NCI-H146 treated with DMSO at 0.1 percent for 48 hours (cell line): ENCODE measurements at regions not wholly inside any gene's neighbourhood (a gene's known extent, or its start where the extent isn't known, plus 50 kb on each side); places are given as distances from the start of the nearest gene placed in this dataset.

ENCODE experiments used
- DNase-seq: peaks from one replicate; lab custom pipeline; 2025; ENCODE audit not compliant: unreplicated experiment; lab: John Stamatoyannopoulos, UW

DNA sequence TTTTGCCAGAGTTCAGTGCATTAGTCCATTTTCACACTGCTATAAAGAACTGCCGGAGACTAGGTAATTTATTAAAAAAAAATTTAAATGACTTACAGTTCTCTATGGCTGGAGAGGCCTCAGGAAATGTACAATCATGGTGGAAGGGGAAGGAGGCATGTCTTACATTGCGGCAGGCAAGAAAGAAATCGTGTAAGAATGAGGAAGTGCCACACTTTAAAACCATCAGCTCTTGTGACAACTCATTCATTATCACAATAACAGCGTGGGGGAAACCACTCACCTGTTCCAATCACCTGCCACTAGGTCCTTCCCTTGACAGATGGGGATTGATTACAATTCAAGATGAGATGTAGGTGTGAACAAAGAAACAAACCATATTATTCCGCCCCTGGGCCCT is 1361.4 kb downstream of the NSUN3 start:
- no peak for DNase-seq

DNA sequence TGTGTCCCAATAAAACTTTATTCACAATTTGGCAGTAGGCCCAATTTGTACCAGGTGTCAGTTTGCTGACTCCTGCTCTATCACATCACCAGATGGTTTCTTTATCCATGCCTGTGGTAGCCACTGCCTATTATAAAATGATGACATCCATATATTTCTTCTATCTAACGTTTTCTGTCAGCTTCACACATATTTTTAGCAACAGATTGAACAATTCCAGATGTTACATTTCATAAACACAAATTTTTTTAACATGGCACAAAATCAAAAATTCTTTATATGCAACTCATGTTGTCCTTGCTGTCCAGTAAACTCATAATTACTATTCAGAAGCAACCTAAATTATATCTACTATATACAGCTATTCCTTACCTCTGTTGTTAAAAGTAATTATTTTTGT is 1371.6 kb downstream of the NSUN3 start:
- no peak for DNase-seq

DNA sequence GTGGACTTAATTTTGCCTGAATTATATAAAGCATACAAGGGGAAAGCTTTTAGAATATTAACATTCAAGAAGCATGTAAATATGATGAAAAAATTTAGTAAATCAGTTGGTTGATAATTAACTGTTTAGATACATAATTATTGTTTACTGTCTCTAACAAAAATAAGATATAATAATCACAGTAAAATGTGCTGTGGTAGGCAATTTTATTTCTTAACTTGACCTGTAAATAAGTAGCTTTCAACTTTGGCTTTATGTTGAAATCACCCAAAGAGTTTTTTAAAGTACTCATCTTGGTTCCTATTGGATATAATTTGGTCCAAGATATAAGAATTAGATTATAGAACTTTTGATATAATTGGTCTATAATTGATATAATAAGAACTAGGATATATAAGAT is 1374.5 kb downstream of the NSUN3 start:
- DNase-seq = no peak

DNA sequence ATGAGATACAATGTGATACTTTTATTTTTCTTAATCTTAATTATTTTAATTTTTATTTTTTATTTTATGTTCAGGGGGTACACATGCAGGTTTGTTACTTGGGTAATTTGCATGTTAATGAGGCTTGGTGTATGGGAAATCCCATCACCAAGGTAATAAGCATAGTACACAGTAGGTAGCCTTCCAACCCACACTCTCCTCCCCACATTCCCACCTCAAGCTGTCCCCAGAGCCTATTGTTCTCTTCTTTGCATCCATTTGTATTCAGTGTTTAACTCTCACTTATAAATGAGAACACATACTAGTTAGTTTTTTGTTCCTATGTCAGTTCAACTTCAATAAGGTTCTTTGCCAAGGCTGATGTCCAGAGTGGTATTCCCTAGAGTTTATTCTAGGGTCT is 1375.4 kb downstream of the NSUN3 start:
- no peak for DNase-seq

DNA sequence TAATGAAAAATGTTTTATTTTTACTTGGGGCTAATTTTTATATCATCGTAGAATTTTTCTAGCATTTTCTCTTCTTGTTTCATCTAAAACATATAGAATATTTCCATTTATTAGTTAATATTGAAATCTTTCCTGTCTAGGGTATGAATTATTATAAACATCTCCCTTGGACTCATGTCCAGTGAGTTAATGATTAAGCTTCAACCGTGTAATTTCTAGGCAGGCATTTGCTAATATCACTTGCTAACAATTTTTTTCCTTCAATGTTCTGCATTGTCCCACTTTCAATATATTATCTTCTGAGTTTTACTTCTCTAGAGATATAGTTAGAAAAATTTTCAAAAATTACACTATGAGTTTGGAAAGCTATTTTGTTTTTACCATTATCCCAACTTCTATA is 1371.6 kb upstream of the EPHA6 start:
- no peak for DNase-seq

DNA sequence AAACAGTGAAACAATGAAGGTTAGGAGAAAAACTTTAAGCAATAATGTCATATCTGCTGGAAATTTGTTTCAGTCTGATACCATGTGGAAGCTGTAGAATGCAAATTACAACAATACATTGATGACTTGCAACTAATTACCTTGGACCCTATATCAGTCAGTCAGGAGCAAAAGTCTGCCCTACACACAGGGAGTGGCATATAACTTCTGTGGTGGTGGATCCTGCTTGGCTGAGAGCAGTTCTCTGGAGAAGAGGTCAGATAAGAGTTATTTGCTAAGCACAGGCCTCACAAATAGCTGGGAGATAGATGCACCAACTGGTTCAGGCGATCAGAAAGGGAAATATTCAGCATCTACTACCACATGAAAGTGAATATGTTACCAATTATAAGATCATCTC is 1364.6 kb upstream of the EPHA6 start:
- DNase-seq = no peak

DNA sequence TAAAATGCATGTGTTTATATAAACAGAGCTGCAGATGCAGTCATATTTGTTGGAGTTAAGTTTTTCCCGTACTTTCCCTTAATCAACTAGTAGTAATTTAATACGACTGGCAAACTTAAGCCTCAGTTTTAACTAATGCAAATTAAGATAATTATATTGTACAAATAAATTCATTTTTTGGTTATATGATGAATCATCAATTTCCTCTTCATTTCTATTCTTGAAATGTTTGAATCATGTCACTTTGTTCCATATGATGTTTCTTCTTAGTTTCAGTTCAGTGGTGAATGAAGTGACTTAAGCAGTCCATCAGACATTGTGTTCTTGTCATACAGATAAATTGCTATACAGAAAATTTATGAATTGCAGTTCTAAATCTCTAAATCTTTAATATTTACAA is 1361.2 kb upstream of the EPHA6 start:
- DNase-seq = no peak

DNA sequence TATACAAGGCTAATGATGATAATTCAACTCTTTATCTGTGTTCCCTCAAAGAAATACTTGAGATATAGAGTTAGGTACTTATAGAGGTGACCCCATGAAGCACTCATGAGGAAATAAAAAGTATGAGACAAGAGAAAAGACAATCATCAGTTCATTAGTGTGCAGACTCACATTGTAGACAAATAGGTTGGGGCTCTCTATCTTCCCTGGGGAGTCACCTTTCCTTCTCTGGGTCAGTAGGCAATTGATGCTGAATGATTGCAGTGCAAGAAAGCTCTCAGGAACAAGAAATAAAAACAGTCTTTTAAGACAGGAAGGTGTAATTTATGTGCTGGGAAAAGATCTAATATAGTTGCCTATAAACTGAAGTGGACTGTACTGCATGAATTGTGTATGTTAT is 1357.6 kb upstream of the EPHA6 start:
- DNase-seq = no peak

DNA sequence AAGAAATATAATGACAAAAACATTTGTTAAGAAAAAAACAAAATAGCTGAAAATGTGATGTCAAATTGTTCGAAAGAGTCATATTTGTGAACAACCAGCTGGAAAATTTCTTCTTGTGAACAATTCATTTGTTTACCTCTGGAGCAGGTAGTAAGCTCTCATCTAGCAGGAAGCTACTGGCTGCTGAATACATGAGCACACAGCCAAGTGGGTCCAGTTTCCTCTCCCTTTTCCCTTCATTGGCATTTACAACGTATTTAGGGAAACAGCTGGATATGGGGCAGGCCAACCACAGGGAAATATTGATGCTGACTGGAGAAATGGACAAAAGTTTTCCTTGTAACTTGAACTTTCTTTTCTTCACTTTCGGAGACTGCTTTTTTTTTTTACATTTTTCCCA is 1354.7 kb upstream of the EPHA6 start:
- DNase-seq = no peak

DNA sequence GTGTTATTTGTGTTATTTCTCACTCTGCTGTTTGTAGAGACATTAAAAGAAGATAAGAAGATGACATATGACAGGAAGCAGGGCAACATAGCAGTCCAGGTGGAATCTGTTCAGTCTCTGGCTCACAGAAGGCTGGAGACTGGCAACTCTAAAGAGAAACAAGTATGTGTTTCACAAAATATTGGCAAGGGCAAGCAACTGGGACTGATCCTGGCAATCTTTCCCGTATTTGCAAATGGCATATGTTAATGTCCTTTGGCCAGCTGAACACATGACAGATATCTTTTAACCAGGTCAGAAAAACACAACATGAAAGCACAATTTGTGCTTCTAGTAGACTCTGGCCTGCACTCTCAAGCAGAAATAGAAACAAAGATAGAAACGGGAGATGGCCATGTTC is 1354.1 kb upstream of the EPHA6 start:
- no peak for DNase-seq

DNA sequence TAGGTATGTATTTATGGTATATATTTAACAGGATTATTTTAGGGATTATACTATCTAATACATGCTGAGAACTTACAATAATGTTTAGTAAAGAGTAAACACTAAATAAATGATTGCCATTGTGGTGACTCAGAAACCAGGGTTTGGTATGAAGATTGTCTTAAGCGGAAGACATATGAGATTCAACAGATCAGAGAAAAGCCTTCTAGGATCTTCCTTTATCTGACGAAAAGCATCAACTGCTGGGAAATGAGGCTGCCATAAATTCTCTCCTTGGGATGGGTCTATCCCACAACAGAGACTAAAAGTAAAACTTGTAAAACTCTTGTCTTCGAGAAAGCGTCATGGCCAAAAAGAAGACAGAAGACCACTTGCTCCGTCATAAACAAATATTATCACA is 1352.2 kb upstream of the EPHA6 start:
- DNase-seq = no peak

DNA sequence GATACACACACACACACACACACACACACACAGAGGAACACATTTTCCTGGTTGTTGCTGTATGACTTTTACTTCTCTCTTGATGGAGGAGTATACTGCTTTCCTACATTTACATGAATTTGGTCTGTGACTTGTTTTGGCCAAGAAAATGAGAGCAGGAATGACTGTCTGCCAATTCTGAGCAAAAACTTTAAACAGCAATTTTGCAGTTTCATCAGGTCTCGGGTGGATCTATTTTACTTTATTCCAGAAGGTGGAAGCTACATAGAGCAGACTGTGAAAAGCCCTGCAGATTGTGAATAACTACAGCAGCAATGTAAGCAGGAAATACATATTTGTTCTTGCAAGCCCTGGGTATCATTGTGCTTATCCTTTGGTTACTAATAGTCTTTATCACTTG is 1350.0 kb upstream of the EPHA6 start:
- no peak for DNase-seq

DNA sequence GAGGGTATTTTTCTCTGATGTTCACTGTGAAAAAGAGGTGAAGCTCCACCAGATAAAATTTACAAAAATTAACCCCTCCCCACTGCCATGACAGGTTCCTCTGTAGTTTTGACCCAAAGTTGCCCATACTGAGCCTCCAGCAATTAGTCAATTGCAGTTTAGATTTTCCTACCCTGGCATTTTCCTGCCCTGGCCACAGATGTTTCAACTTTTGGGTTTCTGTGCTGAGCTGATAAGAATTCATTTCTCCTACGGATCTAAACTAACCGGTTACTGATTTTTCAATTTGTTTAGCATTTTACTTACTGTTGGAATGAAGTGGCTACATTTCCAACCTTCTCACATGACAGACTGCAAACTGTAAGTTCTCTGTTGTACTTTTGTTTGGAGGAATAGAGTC is 1346.1 kb upstream of the EPHA6 start:
- no peak for DNase-seq

DNA sequence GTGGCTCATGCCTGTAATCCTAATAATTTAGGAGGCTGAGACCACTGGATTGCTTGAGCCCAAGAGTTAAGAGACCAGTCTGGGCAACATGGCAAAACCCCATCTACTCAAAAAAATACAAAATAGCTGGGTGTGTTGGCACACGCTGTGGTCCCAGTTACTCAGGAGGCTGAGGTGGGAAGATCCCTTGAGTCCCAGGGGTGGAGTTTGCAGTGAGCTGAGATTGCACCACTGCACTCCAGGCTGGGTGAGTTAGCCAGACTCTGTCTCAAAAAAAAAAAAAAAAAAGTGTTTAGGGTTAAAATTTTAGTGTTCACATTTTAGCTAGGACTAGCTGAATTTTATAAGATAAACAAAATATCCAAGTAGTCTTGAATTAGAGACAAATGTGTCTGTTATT is 1340.1 kb upstream of the EPHA6 start:
- no peak for DNase-seq

DNA sequence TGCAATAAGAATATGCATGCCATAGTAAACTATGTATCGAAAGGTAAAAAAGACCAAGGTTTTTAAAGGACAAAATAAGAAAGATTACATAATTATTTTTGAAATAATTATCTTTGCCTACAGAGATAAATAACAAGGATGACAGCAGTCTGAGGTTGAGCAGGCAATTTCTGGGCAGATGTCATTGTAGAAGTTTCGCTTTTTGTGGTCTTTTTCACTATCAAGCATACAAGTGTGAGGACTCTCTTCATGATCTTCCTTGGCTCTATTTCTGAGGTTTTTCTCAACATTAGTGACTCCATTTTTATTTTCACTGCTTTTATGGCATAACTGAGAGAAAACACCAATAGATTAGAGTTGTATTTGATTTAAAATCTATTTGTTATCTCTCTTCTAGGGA is 1337.9 kb upstream of the EPHA6 start:
- no peak for DNase-seq

DNA sequence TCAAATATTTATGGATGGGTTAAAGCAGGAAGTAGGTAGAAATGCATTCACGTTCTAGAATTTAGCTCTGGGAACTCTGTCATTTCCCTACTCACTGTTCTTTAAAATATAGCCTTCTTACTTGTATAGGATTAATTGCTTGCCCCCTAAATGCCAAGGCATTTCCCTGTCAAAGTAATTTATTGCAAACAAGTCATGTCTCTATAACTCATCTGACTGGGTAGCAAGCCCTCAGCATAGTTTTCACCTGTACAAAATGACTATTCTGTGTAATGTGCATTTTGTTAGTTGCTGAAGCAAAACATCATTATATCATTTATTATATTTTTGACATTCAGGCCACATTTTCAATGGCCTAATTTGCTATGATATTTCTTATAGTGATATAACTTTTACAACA is 1308.2 kb upstream of the EPHA6 start:
- no peak for DNase-seq

DNA sequence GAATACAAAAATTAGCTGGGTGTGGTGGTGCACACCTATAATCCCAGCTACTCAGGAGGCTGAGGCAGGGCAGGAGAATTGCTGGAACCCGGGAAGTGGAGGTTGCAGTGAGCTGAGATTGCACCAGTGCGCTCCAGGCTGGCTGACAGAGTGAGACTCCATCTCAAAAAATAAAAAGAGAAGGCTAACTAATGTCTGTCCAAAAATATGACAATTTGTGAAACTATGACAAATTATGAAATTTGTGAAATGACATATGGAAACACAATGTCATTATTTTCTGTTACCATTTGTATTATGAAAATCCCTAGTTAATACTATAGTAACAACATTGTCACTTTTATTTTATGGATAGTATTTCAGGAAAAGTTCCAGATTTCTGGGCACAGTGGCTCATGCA is 1306.3 kb upstream of the EPHA6 start:
- no peak for DNase-seq

DNA sequence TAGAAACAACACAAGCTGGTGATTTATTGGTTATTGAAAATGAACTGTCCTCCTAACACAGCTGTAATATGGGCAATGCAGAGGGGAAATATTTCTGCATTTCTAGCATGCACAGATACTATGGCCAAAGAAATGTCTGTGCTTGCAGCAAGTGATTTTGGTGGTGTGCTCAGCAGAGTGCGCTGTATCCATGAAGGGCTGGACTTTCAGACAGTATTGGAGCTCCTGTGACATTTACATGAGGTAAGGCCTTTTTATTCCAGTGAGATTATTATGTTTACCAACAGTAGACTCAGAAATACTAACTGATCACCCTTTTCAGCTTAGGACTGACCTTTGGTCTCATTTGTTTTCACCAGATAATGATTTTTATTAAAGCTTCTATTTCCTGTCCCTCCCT is 1302.6 kb upstream of the EPHA6 start:
- DNase-seq = no peak

DNA sequence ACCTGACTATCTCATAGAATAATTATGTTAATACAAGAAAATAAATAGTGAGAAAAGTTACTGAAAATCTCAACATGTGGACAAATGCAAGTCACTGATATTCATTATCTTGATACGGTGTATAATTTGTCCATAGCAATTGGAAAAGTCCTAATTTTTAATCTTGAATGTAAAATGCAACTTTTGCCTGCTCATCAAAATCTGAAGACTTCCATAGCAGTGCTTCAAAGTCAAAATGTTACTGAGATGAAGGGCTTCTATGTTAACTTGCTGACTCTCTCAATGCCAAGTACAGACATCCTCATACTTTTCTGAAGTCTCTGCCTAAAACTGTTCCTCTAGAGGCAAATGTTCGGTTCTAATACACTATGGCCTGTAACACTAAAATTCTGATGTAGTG is 1300.1 kb upstream of the EPHA6 start:
- no peak for DNase-seq

DNA sequence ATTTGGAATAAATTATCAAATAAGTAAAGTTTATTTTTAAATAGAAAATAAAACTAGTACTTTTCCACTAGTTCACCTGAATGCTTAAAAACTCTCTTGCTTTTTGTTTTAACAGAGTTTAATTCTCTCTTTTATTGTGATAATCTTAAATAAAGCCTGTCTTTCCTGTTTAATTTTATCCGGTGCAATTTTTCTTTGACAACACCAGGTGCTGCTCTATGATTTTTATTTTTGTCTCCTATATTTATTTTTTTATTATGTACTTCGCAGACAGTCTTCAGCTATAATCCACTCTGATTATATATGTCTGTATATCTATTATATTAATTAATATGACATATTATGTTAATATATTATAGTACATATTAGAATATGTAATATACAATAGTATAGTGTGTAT is 1293.0 kb upstream of the EPHA6 start:
- no peak for DNase-seq

DNA sequence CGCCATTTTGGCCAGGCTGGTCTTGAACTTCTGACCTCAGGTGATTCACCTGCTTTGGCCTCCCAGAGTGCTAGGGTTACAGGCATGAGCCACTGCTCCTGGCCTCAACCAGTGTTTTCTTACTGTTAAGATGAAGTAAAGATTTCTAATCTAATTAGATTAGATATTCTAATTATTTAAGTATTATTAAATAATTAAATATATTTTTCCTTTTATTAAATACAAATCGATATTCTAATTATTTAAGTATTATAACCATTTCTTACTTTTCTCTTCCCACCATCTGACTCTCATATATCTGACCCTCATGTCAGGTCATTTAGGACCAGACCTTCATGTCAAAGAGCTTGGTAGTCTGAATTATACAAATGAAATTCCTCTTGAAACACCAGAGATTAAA is 1291.9 kb upstream of the EPHA6 start:
- DNase-seq = no peak

DNA sequence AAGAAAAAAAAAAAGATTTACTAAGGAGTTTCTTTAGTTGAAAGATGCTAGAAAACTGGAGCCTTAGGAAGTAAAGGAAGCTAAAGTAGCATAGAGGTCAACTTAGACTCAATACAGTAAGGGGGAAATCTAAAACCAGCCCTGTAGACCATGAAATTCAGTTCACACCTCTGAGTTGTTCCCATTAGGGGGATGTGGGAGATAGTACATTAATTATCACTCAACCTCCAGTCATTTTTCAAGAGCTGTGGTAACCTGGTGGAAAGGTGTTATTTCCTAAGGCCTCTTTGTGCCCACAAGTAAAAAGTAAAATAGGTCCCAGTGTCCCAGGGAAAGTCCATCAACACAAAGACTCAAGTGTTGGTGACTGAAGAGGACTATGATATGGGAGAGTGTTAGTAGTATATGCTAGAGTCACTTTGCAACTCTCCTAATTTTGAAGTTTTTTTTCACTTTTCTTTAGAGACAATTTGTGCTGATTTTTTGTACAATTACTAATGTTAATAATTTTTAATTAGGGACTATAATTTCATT is 1274.4 kb upstream of the EPHA6 start:
- no peak for DNase-seq

DNA sequence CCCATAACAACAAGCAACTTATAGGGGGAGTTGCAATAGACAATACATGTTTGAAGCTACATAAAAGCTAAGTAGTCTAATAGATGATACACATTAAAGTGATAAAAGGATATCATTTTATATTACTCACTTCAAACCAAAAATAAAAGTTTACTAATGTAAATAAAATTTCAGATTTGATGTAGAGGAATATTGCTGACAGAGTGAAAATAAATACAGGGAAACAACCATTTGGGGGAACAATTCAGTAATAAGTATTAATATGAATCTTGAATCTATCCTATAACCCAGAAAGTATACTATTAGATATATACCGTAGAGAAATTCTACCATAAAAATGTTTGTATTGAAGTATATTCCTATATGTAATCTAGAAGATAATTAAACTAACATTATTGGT is 1248.9 kb upstream of the EPHA6 start:
- DNase-seq = no peak

DNA sequence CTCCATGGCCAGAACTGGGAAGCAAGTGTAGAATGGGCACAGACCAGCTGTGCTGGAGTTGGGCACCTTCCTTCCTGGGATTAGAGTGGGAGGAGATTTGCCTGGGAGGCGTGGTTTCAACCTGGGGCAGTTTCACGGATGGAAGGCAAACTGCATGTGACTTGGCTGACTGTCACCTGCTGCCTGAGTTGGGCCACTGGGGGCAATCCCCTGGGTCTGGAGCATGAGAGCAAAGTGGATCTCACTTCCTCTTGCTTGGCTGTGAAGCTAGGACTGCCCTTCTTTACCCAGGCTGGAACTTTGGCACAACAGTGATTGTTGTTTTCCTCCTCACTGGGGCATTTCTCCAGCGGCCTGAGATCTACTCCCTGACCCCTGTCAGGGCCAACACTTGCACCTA is 1247.0 kb upstream of the EPHA6 start:
- DNase-seq = no peak
